Mesenchymal stem cell (in vitro differentiated cells and primary cell): ENCODE measurements at regions not wholly inside any gene's neighbourhood (a gene's known extent, or its start where the extent isn't known, plus 50 kb on each side); places are given as distances from the start of the nearest gene placed in this dataset. TPM values are rescaled to one million over a fixed set of nuclear protein-coding genes. Genes with fewer than 3 reads are reported as not detected.

Experiments used
- small RNA-seq: library from polyadenylated mRNA; stranded (forward); fragments of <200 nt; extraction: miRNeasy Mini kit (QIAGEN cat#:217004); gene quantifications from one replicate; pipeline ENCODE3, GENCODE V24; 2013; ENCODE audit warnings: low read depth

Small RNAs in the stretch of these regions (small RNA-seq; reads per million reads assigned to genes)
- gene AL157371.1 = not detected
